Neuronal stem cell (in vitro differentiated cells): ENCODE measurements at regions not wholly inside any gene's neighbourhood (a gene's known extent, or its start where the extent isn't known, plus 50 kb on each side); places are given as distances from the start of the nearest gene placed in this dataset.

Experiments
- DNase-seq: peaks from one replicate; pipeline ENCODE4 v3.0.0-alpha.2; 2013; ENCODE audit warnings: low spot score
- H2AFZ ChIP-seq: one replicate; pipeline ENCODE4 v1.6.1; 2013; ENCODE audit warnings: mild to moderate bottlenecking, low read length, inconsistent platforms
- H2AK5ac ChIP-seq: 2 replicates; pipeline ENCODE4 v1.6.1; 2013; ENCODE audit warnings: low read depth, mild to moderate bottlenecking, inconsistent platforms, low read length, moderate library complexity, mixed read lengths
- H2BK120ac ChIP-seq: 2 replicates; pipeline ENCODE4 v1.6.1; 2013; ENCODE audit warnings: low read depth, mild to moderate bottlenecking, inconsistent platforms, low read length, moderate library complexity, mixed read lengths
- H2BK12ac ChIP-seq: one replicate; pipeline ENCODE4 v1.6.1; 2013; ENCODE audit warnings: low read length, inconsistent platforms
- H2BK15ac ChIP-seq: 2 replicates; pipeline ENCODE4 v1.6.1; 2013; ENCODE audit warnings: mild to moderate bottlenecking, low read length, inconsistent platforms, mixed read lengths
- H2BK5ac ChIP-seq: one replicate; pipeline ENCODE4 v1.6.1; 2013; ENCODE audit warnings: inconsistent platforms, mild to moderate bottlenecking, low read length, moderate library complexity
- H3K14ac ChIP-seq: one replicate; pipeline ENCODE4 v1.6.1; 2013; ENCODE audit warnings: low read length, inconsistent platforms
- H3K18ac ChIP-seq: 2 replicates; pipeline ENCODE4 v1.6.1; 2013; ENCODE audit warnings: low read length, inconsistent platforms
- H3K23ac ChIP-seq: 2 replicates; pipeline ENCODE4 v1.6.1; 2013; ENCODE audit warnings: low read depth, mild to moderate bottlenecking, mixed read lengths, low read length, inconsistent platforms; ENCODE audit not compliant: poor library complexity
- H3K27ac ChIP-seq: replicated peaks from 3 replicates; pipeline ENCODE4 v1.5.1; 2013; ENCODE audit warnings: low read length, inconsistent platforms
- H3K27me3 ChIP-seq, 3 experiments: 2 replicates each; pipeline ENCODE4 v1.6.1; 2013; ENCODE audit warnings: low read length in 3 of 3, mild to moderate bottlenecking in 2 of 3, inconsistent platforms in 1 of 3, low read depth in 1 of 3, mixed read lengths in 1 of 3, moderate library complexity in 1 of 3; ENCODE audit not compliant: control insufficient read depth in 3 of 3, insufficient read depth in 3 of 3
- H3K36me3 ChIP-seq, 2 donors: replicated peaks in 1 of 2; 2 replicates each; pipeline ENCODE4 v1.6.1; 2013; ENCODE audit warnings: low read length in 2 of 2; ENCODE audit not compliant: control insufficient read depth in 2 of 2, insufficient read depth in 2 of 2
- H3K4ac ChIP-seq: 2 replicates; pipeline ENCODE4 v1.6.1; 2013; ENCODE audit warnings: inconsistent platforms, mild to moderate bottlenecking, low read length, moderate library complexity
- H3K4me1 ChIP-seq, 2 donors: 1 replicate in 1 of 2; 2 replicates in 1 of 2; pipeline ENCODE4 v1.6.1; 2013; ENCODE audit warnings: low read length in 2 of 2, low read depth in 1 of 2; ENCODE audit not compliant: control insufficient read depth in 2 of 2, insufficient read depth in 1 of 2
- H3K4me2 ChIP-seq: one replicate; pipeline ENCODE4 v1.6.1; 2013; ENCODE audit warnings: mild to moderate bottlenecking, low read length, inconsistent platforms; ENCODE audit not compliant: insufficient read depth, poor library complexity, severe bottlenecking
- H3K4me3 ChIP-seq, 2 donors: 2 replicates each; pipeline ENCODE4 v1.5.1; 2013; ENCODE audit warnings: low read length in 2 of 2, mild to moderate bottlenecking in 2 of 2, inconsistent platforms in 1 of 2, moderate library complexity in 1 of 2
- H3K79me1 ChIP-seq: one replicate; pipeline ENCODE4 v1.6.1; 2013; ENCODE audit warnings: low read depth, mild to moderate bottlenecking, inconsistent platforms, low read length, moderate library complexity
- H3K9ac ChIP-seq: one replicate; pipeline ENCODE4 v1.6.1; 2013; ENCODE audit warnings: mild to moderate bottlenecking, low read depth, low read length, inconsistent platforms; ENCODE audit not compliant: poor library complexity
- H3K9me3 ChIP-seq, 2 donors: replicated peaks in 1 of 2; 2 replicates each; pipeline versions ENCODE3 to v1.6.1; 2013; ENCODE audit warnings: low read length in 2 of 2, mild to moderate bottlenecking in 2 of 2, inconsistent platforms in 1 of 2, low read depth in 1 of 2, mixed read lengths in 1 of 2, moderate library complexity in 1 of 2; ENCODE audit not compliant: control insufficient read depth in 2 of 2, insufficient read depth in 1 of 2
- H4K8ac ChIP-seq: one replicate; pipeline ENCODE4 v1.6.1; 2013; ENCODE audit warnings: low read depth, mild to moderate bottlenecking, inconsistent platforms, low read length, moderate library complexity
- H4K91ac ChIP-seq: one replicate; pipeline ENCODE4 v1.6.1; 2013; ENCODE audit warnings: low read length, low read depth, mild to moderate bottlenecking, inconsistent platforms; ENCODE audit not compliant: poor library complexity
- WGBS, 2 donors: extraction: QIAGEN DNeasy Blood & Tissue Kit; methylation state at CpG; one replicate each; pipeline ENCODE4 v1.1.7; 2013; ENCODE audit warnings: missing lambda C conversion rate in 2 of 2, mixed read lengths in 1 of 2; ENCODE audit not compliant: insufficient read length in 2 of 2, insufficient replicate concordance in 1 of 2; ENCODE audit errors: extremely low coverage in 2 of 2; 5-methylcytosine and 5-hydroxymethylcytosine counted together

DNA sequence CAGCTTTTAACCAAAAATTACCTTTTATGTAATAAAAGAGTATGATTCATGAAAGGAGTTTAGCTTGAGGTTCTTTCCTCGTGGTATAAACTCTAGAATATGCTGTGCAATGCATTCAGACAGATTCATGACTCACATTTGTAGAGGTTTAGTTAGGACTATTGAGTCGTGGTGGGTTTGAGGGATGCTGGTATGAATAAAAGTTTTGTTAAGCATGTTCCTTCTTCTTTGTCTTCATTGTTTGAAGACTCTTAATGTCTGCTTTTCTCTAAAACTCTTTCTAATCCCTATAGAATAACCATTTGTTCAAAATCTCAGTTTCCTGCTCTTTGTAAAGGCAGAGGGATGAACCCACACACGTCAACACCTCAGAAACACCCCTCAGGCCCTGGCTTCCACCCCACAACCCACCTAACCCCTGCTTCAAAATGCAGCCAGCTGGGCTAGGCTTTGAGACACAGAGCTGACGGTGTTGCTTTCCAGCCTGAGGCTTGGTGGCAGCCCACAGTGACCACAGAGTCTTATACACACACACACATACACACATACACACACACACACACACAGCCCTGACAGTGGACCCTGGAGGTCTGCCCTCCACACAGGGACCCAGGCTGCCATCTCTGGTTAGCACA is 69.0 kb upstream of the IRX1 start:
- Histone ChIP-seq H3K18ac (peak overlapping the region; percentile 11), H3K4me3 (no peak overlapping the region), H3K23ac (no peak overlapping the region), H3K4me2 (no peak overlapping the region), H3K27ac (no peak overlapping the region), H3K4ac (no peak overlapping the region), H2BK5ac (no peak overlapping the region), H3K9ac (no peak overlapping the region), H3K14ac (no peak overlapping the region), H3K9me3 (no peaks in the 10 kb centered on the region), H3K36me3 (no peaks in the 10 kb centered on the region), H2AFZ (no peak overlapping the region), H2AK5ac (no peak overlapping the region), H4K8ac (no peak overlapping the region), H2BK120ac (no peak overlapping the region), H4K91ac (no peak overlapping the region), H2BK15ac (no peak overlapping the region), H3K27me3 (no peaks in the 10 kb centered on the region), H2BK12ac (no peak overlapping the region), H3K4me1 (peaks cover 0 to 4% of the 10 kb centered on the region in 2 donors), H3K79me1 (no peaks in the 10 kb centered on the region)
- no peak for DNase-seq
- WGBS, 2 donors: no CpG with 5 or more reads among the region's 4 CpGs

DNA sequence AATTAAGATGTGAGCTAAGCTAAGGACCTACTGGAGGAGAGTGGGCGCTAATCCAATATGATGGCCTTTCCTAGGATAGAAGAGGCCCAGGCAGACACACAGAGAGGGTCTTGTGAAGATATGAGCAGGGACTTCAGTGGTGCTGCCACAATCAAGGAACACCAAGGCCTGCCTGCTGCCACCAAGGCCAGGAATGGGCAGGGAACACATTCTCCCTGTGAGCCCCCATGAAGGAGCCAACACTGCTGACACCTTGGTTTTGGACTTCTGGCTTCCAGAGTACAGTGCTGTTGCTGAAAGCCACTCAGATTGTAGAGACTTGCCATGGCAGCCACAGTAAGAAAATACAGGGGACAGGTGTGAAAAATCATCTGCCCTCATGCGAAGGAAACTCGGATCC is 73.1 kb upstream of the IRX1 start:
- Histone ChIP-seq H2BK15ac (no peak overlapping the region), H3K79me1 (no peaks in the 10 kb centered on the region), H3K14ac (no peak overlapping the region), H2AFZ (no peak overlapping the region), H3K23ac (no peak overlapping the region), H2BK12ac (no peak overlapping the region), H3K4me2 (no peak overlapping the region), H2BK5ac (no peak overlapping the region), H2BK120ac (no peak overlapping the region), H3K4me1 (peaks cover 6 to 7% of the 10 kb centered on the region in 2 donors), H3K9me3 (no peaks in the 10 kb centered on the region), H3K27me3 (no peaks in the 10 kb centered on the region), H3K4ac (no peak overlapping the region), H3K18ac (no peak overlapping the region), H2AK5ac (no peak overlapping the region), H4K91ac (no peak overlapping the region), H3K36me3 (no peaks in the 10 kb centered on the region), H3K27ac (no peak overlapping the region), H3K9ac (no peak overlapping the region), H4K8ac (no peak overlapping the region), H3K4me3 (no peak overlapping the region)
- DNase-seq: no peak
- WGBS, 2 donors: no CpG with 5 or more reads among the region's 3 CpGs

DNA sequence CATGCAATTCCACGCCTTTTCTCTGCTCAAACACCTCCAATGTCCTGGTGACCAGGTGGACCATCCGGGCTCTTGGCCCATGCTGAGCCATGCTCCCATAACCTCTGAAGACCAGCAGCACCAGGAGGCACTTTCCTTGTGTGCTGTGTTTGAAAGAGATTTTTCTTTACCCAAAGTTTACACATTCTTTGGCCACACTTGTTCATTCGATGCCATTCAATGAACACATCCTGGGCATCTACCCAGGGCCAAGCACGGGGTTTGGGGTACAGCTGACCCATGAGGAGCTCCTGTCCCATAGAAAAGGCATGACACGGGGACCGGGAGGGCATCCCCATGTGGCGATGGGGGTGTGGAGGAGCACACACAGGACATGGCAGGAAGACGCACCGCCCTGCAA is 77.1 kb upstream of the IRX1 start:
- Histone ChIP-seq H4K91ac (no peak overlapping the region), H2BK5ac (no peak overlapping the region), H3K18ac (peak overlapping the region; percentile 16), H3K27me3 (no peaks in the 10 kb centered on the region), H3K4me1 (peaks cover 5 to 15% of the 10 kb centered on the region in 2 donors), H2BK12ac (no peak overlapping the region), H3K4me2 (no peak overlapping the region), H3K9me3 (no peaks in the 10 kb centered on the region), H2BK15ac (no peak overlapping the region), H3K23ac (no peak overlapping the region), H3K27ac (no peak overlapping the region), H3K79me1 (no peaks in the 10 kb centered on the region), H3K4ac (no peak overlapping the region), H3K36me3 (no peaks in the 10 kb centered on the region), H2AFZ (no peak overlapping the region), H3K14ac (no peak overlapping the region), H2BK120ac (no peak overlapping the region), H2AK5ac (no peak overlapping the region), H3K4me3 (peak overlapping the region in 1 of 2 donors; percentile 34), H3K9ac (no peak overlapping the region), H4K8ac (no peak overlapping the region)
- no CpG with 5 or more reads among the region's 9 CpGs for WGBS, 2 donors
- DNase-seq: no peak

DNA sequence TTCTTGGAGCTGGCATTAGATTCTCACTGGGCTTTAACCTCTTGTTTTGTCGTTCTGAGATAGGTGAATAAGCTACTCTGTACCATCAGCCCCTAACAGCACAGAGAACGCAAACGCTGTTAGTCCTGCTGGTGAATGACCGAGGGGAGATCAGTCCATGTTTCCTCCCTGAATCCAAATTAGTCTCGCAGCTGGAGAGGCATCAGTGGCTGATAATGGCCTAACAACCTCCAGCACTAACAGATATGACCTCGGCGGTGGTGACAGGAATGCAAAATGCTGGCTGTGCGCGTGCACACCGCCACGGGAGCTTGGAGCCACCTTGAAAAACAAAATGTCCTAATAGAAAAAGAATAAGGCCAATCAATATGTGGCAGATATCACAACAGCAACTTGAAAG is 77.6 kb upstream of the IRX1 start:
- H2BK120ac ChIP-seq: no peak overlapping the region
- no peak overlapping the region for H4K91ac ChIP-seq
- H2BK12ac ChIP-seq: no peak overlapping the region
- H3K27me3 ChIP-seq: no peaks in the 10 kb centered on the region
- no peak overlapping the region for H3K18ac ChIP-seq
- no peak overlapping the region for H2BK5ac ChIP-seq
- H3K14ac ChIP-seq: no peak overlapping the region
- H2BK15ac ChIP-seq: no peak overlapping the region
- no peaks in the 10 kb centered on the region for H3K9me3 ChIP-seq
- peaks cover 5 to 15% of the 10 kb centered on the region in 2 donors for H3K4me1 ChIP-seq
- peak overlapping the region; percentile 75 for H2AFZ ChIP-seq
- no peak overlapping the region for H4K8ac ChIP-seq
- H3K27ac ChIP-seq: no peak overlapping the region
- no peak overlapping the region for H3K4ac ChIP-seq
- DNase-seq: no peak
- no peak overlapping the region for H3K4me3 ChIP-seq
- H3K9ac ChIP-seq: no peak overlapping the region
- no peaks in the 10 kb centered on the region for H3K79me1 ChIP-seq
- H3K4me2 ChIP-seq: no peak overlapping the region
- H3K36me3 ChIP-seq: no peaks in the 10 kb centered on the region
- no CpG with 5 or more reads among the region's 11 CpGs for WGBS, 2 donors
- no peak overlapping the region for H2AK5ac ChIP-seq
- H3K23ac ChIP-seq: no peak overlapping the region
